ENCODE measurements at regions not wholly inside any gene's neighbourhood (a gene's known extent, or its start where the extent isn't known, plus 50 kb on each side); places are given as distances from the start of the nearest gene placed in this dataset.

DNA sequence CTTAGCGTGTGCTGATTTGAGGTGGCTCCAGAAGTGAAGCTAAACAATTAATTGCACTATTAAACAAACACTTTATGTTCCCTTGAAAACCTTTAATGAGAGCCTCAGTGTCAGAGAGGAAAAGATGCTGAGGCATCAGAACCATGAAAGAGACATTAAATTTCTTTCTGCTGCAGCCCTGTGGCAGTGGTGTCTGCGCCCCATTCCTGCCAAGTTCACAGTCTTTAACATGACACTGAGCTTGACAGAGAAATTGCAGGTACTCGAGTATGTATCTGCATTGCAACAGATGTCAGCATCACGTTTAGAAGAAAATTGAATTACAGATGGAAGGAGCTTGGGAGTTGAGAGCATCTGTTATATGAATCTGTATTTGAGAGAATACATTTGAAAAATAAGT, 111.3 kb upstream of the CREB1 start:
- TF ChIP-seq POLR2G (IDR thresholded peaks at IDR 0.05; ENCODE audit: low read depth, low read length) (no peak), BDP1 (IDR thresholded peaks at IDR 0.05; ENCODE audit: insufficient read depth, insufficient read length) (no peak), CREB3 (tag; conservative IDR thresholded peaks at IDR 0.05; ENCODE audit: low read depth) (no peak), ZBTB17 (CRISPR knock-in tag; IDR thresholded peaks at IDR 0.05) (no peak), USF1 (CRISPR knock-in tag; IDR thresholded peaks at IDR 0.05) (no peak), ZEB2 (IDR thresholded peaks at IDR 0.05) (no peak), ZBTB11 (CRISPR knock-in tag; IDR thresholded peaks at IDR 0.05) (no peak), PML (IDR thresholded peaks at IDR 0.05; ENCODE audit: low read length) (no peak), ASH1L (IDR thresholded peaks at IDR 0.05; ENCODE audit: borderline replicate concordance, low read depth, partially characterized antibody) (no peak)
- TF ChIP-seq, protein P1, sequence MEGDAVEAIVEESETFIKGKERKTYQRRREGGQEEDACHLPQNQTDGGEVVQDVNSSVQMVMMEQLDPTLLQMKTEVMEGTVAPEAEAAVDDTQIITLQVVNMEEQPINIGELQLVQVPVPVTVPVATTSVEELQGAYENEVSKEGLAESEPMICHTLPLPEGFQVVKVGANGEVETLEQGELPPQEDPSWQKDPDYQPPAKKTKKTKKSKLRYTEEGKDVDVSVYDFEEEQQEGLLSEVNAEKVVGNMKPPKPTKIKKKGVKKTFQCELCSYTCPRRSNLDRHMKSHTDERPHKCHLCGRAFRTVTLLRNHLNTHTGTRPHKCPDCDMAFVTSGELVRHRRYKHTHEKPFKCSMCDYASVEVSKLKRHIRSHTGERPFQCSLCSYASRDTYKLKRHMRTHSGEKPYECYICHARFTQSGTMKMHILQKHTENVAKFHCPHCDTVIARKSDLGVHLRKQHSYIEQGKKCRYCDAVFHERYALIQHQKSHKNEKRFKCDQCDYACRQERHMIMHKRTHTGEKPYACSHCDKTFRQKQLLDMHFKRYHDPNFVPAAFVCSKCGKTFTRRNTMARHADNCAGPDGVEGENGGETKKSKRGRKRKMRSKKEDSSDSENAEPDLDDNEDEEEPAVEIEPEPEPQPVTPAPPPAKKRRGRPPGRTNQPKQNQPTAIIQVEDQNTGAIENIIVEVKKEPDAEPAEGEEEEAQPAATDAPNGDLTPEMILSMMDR (IDR thresholded peaks at IDR 0.05 in 2 of 3, conservative IDR thresholded peaks at IDR 0.05 in 1 of 3; ENCODE audit: insufficient read depth in 2 of 3, low read depth in 1 of 3, low read length in 3 of 3), result no peak

All from K562 (cell line).